NOMO-1 (cell line): ENCODE measurements at regions not wholly inside any gene's neighbourhood (a gene's known extent, or its start where the extent isn't known, plus 50 kb on each side); places are given as distances from the start of the nearest gene placed in this dataset.

Experiments
- DNase-seq, 2 experiments: peaks; one replicate each; lab custom pipeline; 2025; ENCODE audit not compliant: unreplicated experiment in 2 of 2; lab: John Stamatoyannopoulos, UW

DNA sequence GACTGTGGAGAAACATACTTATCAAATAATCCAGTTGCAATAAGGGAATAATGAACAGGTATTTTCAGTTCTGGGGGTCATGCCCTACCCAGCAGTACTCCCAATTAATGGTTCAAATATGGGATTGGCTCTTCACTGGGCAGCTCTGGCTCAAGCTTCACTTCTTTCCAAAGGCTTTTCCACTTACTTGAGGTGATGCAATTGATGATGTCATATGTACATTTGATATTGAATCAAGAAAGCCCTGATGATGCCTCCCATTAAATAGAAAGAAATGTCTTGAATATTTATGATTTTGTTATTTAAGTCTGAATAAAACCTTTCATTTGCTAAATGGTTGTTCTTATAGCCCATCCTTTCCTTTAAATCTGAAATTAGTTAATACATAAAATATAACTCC, 789.9 kb downstream of the USP25 start:
- no peak for DNase-seq

DNA sequence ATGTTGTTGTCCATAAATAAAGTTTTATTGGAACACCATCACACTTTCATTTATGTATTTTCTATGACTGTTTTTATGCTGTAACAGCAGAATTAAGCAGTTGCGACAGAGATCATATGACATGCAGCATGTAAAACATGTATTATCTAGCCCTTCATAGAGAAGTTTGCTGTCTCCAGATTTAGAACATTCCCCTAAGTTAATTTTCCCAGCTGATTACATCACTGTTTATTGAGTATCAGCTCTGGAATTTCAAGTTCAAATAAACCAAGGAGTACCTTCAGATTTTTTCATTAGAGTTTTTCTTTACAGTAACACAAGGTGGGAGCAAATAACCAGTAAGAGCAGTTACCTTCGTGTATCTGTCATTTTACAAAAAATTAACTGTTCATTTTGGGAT, 792.8 kb downstream of the USP25 start:
- DNase-seq, result no peak

DNA sequence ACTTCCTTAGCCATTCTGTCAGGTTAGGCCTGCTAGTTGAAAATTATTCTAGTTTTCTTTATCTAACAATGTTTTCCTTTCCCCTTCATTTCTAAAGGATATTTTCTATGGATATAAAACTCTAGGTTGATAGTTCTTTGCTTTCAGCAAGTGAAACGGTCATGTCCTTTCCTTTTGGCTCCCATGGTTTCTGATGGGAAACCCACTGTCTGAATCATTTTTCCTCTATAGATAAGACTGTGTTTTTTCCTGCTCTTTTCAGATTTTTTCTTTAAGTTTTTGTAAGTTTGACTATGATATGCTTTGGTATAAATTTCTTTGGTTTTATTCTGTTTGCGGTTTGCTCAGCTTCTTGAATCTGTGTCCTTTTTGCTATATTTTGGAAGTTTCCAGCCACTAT, 800.9 kb downstream of the USP25 start:
- DNase-seq, result no peak

DNA sequence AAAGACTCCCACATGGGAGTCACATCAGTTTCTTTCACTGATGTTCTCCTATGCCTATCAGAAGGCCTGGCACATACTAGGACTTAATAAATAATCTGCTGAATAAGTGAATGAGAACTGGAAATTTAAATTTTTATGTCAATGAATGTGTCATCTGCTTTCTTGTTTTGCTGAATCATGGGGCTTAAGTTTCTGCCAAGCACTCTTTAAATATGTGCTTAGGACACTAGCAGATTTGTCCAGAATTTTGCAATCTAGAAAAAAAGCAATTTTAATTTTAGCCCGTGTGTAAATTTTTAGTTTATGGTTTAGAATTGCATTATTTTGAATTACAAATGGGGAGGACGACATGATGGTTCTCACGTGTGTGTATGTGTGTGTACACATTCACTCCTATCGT, 803.1 kb downstream of the USP25 start:
- no peak for DNase-seq

DNA sequence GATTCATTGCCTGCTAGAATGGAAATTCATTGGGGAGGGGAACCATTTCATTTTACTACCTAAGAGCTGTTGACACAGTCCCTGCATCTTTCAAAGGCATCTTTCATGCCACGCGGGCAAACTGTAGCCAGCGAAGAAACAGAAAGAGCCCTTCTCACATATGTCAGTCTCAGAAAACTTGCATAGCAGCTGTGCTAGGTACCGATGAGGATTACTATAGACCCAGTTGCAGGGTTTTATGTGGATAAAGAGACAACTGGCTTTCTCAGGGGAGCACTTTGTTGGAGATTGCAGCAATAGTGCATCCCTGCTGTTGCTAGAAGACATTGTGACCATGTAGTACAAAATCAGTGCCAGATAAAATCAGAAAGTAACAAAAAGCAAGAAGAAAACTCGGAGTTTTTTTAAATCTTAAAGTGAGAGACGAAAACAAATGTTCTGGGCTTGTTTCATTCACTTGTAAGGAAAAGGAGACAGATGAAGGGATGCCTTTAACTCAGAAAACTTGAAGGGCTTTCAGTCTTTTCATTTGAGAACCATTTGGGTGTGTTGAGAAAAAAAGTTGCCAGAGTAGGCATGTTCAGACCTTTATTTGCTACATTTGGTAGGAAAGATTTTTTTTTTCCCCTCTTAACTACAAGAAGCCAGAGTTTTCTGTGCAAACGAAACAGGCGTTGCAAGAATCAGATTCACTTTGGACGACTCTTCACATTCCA, 804.1 kb downstream of the USP25 start:
- no peak for DNase-seq

DNA sequence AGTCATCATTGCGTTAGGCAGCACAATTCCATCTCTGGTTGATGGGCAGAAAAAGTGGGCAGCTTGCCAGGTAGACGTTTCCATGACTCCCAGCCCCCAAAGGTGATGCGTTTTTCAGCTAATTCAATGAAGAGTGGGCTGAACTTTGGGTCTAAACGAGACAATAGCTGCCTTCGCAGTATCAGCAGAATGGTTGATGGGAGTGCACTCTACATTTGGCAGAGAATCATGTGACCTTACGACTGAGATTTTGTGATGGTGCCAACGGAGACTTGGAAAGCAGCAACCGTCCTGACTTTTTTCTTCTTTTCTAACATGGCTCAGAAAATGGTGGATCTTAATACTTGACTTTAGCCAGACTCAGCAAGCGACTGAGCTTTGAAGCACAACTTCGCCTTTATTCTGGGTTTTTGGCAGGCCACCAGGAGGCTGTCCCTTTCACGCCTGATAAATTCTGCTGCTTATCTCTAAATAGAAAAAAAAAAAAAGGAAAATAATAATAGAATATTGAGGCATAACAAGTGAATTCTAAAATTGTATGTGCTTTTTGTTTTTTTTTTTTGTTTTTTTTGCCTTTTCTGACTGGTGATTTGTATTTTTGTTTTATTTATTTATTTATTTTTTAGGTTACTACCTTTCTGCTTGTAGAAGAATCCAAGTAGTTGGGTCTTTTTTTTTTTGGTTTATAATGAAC, 804.8 kb downstream of the USP25 start:
- no peak for DNase-seq

DNA sequence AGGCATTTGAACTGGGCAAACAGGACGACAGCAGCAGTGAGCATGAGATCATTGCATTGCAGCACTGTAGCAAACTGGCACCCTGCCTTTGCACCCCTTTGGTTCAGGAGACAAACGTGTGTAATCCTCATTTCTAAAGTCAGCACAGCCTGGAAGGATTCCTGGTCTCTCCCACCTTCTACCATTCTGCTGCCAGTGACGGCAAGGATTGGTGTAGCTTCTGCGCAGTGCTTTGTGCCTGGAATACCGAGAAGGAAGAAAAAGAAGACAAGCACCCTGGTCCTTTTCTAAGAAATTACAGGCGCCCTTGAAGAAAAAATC, 805.3 kb downstream of the USP25 start:
- no peak for DNase-seq

DNA sequence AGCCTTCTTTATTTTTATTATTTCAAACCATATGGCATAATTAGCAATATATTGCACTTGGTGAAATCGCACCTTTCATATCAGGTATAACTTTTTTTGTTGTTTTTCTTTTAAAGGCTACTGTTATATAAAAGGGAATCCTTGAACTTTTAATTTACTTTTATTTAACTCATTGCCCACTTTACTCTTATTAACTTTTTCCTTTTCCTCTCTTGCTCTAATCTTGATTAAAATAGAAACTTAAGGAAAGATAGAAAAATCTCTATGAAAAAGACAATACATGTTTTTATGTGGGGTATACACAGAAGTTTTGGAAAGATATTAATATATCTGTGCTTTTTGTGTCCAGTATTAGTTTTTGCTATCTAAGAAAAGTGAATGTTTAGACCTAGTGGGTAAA, 805.8 kb downstream of the USP25 start:
- no peak for DNase-seq

DNA sequence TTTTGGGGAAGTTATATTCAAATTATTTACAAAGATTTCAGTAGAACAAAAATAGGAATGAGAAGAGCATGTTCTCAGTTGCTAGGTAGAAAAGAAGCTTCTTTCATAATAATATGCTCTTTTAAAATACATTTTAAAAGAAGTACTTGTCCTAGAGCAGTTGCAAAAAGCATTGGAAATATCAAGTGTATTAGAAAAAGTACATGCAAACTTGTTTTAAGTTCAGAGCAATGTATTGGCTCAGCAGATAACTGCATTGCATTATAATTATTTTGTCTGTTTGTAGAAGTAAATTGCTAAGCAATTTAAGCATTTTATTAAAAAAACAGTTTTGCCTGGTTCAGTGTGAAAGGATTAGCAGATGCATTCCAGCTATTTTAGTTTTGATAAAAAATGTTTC, 806.4 kb downstream of the USP25 start:
- DNase-seq, result no peak

DNA sequence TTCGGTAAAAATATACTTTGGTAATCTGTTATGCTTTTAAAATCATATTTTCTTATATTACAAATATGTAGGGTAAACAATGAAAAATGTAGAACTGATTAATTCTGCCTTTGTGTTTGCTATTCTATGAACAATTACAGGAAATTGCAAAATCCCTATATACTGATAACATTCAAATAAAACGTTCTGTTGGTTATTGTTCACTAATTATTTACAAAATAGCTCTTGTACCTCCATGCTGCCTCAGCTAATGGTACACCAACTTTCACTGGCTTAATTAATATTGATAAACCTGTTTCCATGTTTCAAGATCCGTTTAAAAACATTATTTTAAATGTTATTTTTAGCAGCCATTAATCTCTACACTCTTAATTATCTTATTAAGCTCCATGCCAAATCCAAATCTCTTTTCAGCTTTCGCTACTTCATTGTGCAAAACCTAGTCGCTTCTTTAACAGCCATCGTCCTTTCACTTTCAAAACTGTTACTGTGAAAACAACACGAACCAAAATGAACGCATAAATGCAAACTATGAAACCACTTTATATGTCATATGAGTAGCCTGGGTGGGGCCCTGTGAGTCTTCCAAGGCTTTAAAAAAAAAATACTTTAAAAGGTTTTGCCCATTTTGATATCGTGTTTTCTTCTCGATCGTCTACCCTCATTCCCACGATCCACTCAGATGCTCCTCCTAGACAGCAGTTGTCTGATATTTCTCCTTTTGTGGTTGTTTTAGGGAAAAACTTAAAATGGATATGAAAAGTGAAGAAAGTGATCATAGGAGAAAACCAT, 807.1 kb downstream of the USP25 start:
- DNase-seq, result no peak

DNA sequence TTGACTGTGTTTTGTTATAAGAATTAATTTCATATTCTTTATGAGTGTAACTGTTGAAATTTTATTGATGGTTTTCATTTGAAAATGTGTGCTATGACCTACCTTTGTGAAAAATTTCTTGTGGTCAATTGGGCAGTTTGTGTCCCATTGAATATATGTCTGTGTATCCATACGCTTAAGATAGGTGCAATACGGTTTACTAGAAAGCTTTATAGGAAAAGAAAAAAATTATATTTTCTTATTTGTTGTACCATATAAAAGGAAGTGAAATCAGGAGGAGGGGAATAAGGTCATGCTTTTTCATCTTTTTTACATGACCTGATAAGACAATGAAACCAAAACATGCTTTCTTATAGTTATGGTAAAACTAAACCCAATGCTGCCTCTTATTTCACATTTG, 807.7 kb downstream of the USP25 start:
- DNase-seq, result no peak

DNA sequence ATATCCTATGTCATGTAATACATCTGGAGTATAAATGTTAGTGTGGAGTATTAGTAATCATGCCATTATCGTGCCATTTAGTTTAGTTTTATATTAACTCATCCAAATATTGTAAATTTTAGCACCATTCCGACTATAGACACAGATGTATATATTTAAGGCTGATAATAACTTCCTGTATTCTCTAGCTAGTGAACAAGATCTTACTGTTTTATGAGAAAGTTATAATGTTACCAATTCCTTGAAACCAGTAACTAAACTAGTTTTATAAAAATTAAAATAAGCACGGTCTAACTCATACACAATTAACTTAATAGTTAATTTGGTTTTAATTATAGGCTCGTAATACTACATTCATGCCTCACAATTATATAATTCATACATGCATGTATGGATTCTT, 808.6 kb downstream of the USP25 start:
- no peak for DNase-seq

DNA sequence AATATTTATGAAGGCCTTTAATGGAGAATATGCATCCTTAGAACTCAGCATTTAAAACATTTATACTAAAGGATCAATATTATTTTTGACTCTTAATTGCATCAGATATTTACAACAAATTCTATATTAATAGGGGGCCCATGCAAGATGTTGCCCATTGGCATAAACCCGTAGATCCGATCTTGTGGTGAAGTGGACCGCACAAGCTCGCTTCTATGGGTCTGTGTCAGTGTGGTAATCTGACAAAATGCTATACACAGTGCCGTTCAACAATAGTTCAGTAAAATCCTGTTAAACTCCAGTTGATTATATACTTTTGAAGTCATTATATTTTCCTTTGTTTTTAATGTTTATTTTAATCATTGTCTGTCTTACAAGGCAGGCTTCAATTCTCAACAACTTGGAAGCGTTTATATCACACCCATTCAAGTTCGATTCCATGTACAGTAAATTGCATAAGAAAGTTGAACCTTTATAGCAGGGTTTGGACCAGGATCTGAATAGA, 809.2 kb downstream of the USP25 start:
- no peak for DNase-seq

DNA sequence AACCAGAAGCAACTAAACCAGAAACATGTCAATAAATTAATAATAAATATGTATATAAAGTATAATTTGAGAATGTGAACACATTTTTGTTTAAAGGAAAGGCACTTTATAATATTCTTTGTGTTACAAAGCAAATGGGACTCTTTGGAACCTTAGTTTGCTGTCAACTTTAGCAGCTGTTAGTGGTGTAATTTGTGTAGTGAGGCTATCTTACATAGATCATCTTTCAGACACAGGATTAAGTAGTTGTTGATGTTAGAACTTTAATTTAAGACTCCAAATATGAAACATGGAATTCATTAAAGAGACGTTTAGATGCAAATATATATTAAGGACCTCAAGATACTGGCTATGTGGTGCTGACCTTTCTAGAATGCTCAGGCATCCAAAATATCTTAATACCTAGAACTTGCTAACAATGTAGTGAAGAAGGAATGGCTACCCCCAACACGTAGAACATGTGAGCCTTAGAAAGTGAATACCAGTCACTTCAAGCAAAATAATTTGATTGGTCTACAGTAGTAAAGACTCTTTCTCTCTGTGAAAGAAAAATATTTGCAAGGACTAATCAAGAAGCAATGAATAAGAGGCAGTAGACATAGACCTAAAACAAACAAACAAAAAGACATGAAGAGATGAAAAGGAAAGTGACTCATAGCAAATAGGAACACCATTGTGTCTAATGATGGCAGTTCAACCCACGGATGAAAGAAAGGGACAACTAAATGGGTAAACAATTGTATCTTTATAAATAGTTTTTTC, 811.4 kb downstream of the USP25 start:
- no peak for DNase-seq

DNA sequence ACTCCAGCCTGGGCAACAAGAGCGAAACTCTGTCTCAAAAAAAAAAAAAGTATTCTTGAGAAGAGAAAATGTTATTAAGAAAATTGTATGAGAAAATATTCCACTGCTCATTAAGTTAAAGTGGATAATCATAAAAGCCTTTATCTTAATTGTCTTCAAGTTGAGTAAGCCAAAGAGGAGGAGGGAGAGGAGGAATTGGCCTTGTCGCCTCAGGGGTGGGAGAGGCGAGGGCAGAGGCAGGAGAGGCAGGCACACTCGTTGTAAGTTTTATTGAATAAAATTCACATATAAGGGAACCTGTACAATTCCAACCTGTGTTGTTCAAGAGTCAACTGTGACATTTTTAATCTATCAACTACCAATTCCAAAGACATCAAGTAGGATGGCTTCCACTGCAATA, 820.3 kb downstream of the USP25 start:
- DNase-seq, result no peak

DNA sequence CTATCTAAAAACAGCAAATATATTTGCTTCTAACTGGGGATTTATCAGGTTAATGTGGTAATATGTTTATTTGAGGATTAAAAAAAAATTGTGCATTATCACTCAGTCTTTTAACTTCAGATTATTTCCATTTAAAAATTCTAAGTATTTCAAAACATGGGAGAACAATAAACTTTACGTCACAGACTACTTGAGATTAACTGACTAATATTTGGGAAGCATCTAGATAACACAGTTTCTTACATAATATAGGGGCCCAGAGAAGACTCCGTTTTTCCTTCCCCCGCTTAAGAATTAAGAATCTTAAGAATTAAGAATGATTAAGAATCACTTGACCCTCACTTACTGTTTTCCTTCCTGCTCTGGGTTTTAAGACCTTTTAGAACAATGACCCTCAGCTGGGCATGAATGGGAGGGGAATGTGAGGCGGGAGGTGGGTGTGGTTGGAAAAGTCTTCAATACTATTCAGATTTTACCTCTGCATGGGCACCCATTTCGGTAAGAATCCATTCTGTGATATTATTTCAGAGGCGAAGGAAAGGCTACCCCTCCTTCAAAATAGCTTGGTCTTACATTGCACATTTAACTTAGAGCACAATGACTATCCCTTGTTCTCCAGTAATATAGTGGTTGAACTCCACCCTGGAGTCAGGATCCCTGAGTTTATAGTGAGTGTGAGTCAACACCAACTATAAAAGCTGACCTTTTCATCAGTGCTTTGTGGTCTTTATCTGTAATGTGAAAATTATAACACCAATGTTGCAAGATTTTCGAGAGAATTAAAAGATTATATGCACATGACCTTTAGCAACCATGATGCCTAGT, 821.3 kb downstream of the USP25 start:
- no peak for DNase-seq

DNA sequence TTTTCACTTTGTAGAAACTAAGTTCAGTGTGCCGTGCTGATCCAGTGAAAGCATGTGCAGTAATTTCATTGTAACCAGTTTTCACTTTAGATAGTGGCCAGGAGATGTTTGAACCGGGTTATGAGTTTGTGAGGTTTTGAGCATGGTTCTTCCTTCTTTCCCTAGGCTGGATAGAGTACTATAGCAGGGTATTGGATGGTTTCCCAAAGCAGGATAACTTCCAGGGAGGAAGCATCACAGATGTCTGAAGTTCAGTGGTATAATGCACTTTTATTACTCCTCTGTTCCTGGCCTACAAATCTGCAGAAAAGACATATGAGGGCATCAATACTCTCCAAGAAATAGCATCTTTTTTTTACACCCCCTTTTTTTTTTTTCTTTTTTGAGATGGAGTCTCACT, 823.1 kb downstream of the USP25 start:
- DNase-seq, result no peak

DNA sequence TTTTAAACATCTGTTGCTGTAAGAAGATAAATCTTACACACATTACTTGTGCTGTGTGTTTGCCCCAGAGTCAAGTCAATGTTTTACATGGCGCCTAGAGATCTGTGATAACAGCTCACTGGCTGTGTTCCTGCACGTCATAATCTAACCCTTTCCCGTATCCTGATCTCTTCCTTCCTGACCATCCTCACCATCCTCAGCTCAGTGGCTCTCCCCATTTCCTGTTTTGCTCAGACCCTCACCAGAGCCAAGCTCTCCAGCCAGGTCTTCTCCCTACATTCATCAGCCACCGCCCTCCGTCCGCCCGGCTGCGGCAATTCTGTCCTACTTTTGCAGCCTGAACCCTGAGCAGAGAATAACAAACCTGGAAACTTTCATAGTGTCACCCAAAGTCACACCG, 824.7 kb downstream of the USP25 start:
- no peak for DNase-seq

DNA sequence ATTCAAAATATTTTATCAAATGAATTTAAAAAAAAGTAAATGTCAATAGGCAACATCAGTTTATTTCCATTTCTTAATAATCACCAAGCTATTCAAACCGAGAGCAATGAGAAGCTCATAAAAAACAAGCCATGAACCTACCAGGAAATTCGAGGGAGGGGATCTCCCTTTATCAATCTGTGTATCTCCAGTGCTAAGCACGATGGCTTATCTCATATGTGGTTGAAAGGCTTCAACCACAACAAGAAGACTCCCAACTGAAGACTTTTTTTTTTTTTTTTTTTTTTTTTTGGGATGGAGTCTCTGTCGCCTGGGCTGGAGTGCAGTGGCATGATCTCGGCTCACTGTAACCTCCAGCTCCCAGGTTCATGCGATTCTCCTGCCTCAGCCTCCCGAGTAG, 833.3 kb downstream of the USP25 start:
- no peak for DNase-seq

DNA sequence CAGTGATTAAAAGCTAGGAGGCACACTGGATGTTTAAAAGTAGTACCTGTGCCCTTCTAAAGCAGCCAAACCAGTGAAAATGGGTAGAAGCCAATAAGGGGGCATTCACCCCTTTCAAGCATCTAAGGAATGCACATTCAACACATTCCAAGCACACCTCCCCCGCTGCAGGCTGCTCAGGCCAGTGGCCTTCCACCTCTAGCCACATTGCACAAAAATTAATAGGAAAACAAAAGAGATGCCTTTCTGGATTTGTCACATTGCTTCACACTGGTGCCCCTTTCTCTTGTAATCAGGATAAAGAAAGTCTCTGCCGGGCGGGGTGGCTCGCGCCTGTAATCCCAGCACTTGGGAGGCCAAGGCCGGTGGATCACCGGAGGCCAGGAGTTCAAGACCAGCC, 834.0 kb downstream of the USP25 start:
- no peak for DNase-seq
